ENCODE measurements at regions not wholly inside any gene's neighbourhood (a gene's known extent, or its start where the extent isn't known, plus 50 kb on each side); places are given as distances from the start of the nearest gene placed in this dataset.

- TF ChIP-seq TCF7L2 (IDR thresholded peaks at IDR 0.05; ENCODE audit: borderline replicate concordance, extremely low read depth, insufficient read depth, insufficient read length), result no peak
Measured at GRCh38 chr1:234931404-234931973, 197.1 kb downstream of the TOMM20 start (continued).

DNA sequence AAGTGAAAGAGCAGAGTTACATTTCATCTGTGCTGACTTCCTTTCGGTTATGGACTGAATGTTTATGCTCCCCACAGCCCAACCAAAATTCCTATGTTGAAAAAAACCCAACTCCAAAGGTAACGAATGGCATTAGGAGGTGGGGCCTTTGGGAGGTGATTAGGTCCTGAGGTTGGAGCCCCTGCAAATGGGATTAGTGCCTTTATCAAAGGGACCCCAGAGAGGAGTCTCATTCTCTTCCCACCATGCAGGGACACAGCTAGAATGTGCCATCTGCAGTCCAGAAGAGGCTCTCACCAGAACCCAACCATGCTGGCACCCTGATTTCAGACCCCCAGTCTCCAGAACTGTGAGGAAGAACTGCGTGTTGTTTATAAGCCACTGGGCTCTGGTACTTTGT is 199.3 kb downstream of the TOMM20 start:
- Histone ChIP-seq H3K36me3 (ENCODE audit: control insufficient read depth in 1 of 2, insufficient read depth in 2 of 2, low read length in 2 of 2) (no peaks in the 10 kb centered on the region), H3K9me3 (ENCODE audit: control insufficient read depth in 1 of 2, insufficient read depth in 1 of 2, low read depth in 1 of 2, low read length in 2 of 2) (no peaks in the 10 kb centered on the region), H3K4me1 (ENCODE audit: control insufficient read depth in 1 of 2, insufficient read depth in 2 of 2, low read length in 2 of 2) (peaks cover 8 to 15% of the 10 kb centered on the region in 2 experiments), H4K20me1 (ENCODE audit: insufficient read depth) (no peaks in the 10 kb centered on the region), H3K9ac (ENCODE audit: low read length) (no peak overlapping the region), H3K27me3 (ENCODE audit: insufficient read depth, low read length) (no peaks in the 10 kb centered on the region; the same call in 1 of the 2 replicates), H3K9me2 (ENCODE audit: insufficient read depth) (no peaks in the 10 kb centered on the region), H3K4me3 (replicated peaks in 1 of 2; ENCODE audit: low read depth in 1 of 2, low read length in 2 of 2) (no peak overlapping the region), H2AFZ (ENCODE audit: low read depth, low read length, poor library complexity, severe bottlenecking) (no peak overlapping the region), H3K4me2 (ENCODE audit: low read length) (no peak overlapping the region), H3K27ac (ENCODE audit: low read depth, low read length) (no peak overlapping the region), H3K79me2 (ENCODE audit: insufficient read depth, low read length) (no peaks in the 10 kb centered on the region)
- ChIA-PET RAD21 (ENCODE audit: low non-redundant PET in 1 of 2, low total read pairs in 2 of 2, uncharacterized antibody in 2 of 2, unreplicated experiment in 2 of 2) (no interaction called here), POLR2A (no interaction called here), CTCF (no interaction called here)
- no peak for ATAC-seq
- intact Hi-C loops (cut with micrococcal nuclease), result no loop called here
- TF ChIP-seq RAD21 (IDR thresholded peaks at IDR 0.05; ENCODE audit: low read depth) (no peak), SP1 (IDR thresholded peaks at IDR 0.05; ENCODE audit: low read depth) (no peak), CEBPB (IDR thresholded peaks at IDR 0.05; ENCODE audit: low read depth) (no peak), REST (IDR thresholded peaks at IDR 0.05; ENCODE audit: low read depth) (no peak), POLR2A (IDR thresholded peaks at IDR 0.05; ENCODE audit: borderline replicate concordance, extremely low read depth, insufficient read depth, insufficient read length) (no peak), SRF (IDR thresholded peaks at IDR 0.05; ENCODE audit: low read depth) (no peak), FOSL1 (IDR thresholded peaks at IDR 0.05; ENCODE audit: low read depth) (no peak), TCF7L2 (IDR thresholded peaks at IDR 0.05; ENCODE audit: borderline replicate concordance, extremely low read depth, insufficient read depth, insufficient read length) (no peak), POLR2AphosphoS5 (IDR thresholded peaks at IDR 0.05; ENCODE audit: low read depth, low read length) (no peak), CBX3 (IDR thresholded peaks at IDR 0.05; ENCODE audit: low read depth) (no peak), EGR1 (IDR thresholded peaks at IDR 0.05; ENCODE audit: low read depth) (no peak), YY1 (IDR thresholded peaks at IDR 0.05; ENCODE audit: extremely low read depth, insufficient replicate concordance, low read depth, low read length) (no peak), SIN3A (IDR thresholded peaks at IDR 0.05; ENCODE audit: low read depth) (no peak), EZH2phosphoT487 (IDR thresholded peaks at IDR 0.05; ENCODE audit: borderline replicate concordance) (no peak)
- no peak for DNase-seq (ENCODE audit: low read depth, low spot score)
- no TSS peak for BruUV-seq (replicated peaks)
